ENCODE measurements at regions not wholly inside any gene's neighbourhood (a gene's known extent, or its start where the extent isn't known, plus 50 kb on each side); places are given as distances from the start of the nearest gene placed in this dataset.

- TF ChIP-seq EZH2 (IDR thresholded peaks at IDR 0.05) = no peak
- TF ChIP-seq POLR2AphosphoS5 (IDR thresholded peaks at IDR 0.05; ENCODE audit: borderline replicate concordance, low read depth, low read length) = no peak
- no peak for TF ChIP-seq FOXP2 (optimal IDR thresholded peaks at IDR 0.05; ENCODE audit: control extremely low read depth, extremely low read length, insufficient read depth)
These were observed 493.5 kb upstream of the WWC1 start for GRCh38 chr5:167797933-167798332.
